OCI-LY1 (cell line): ENCODE measurements at regions not wholly inside any gene's neighbourhood (a gene's known extent, or its start where the extent isn't known, plus 50 kb on each side); places are given as distances from the start of the nearest gene placed in this dataset.

Source experiments
- H2AFZ ChIP-seq: fragments of 200-600 bp; sonication (generic), shearing (Covaris generic); 2 replicates; pipeline ENCODE4 v1.6.0; 2014; ENCODE audit warnings: antibody characterized with exemption, mild to moderate bottlenecking, low read length
- H3F3A ChIP-seq: fragments of 200-600 bp; sonication (generic), shearing (Covaris generic); 2 replicates; pipeline ENCODE4 v1.6.0; 2014; ENCODE audit warnings: mild to moderate bottlenecking, antibody characterized with exemption, low read length, moderate library complexity; ENCODE audit not compliant: insufficient read depth
- H3K27ac ChIP-seq: fragments of 200-600 bp; sonication (generic); 2 replicates; pipeline ENCODE4 v1.5.1; 2014; ENCODE audit warnings: low read length, mixed run types, mild to moderate bottlenecking, low read depth; ENCODE audit not compliant: poor library complexity, severe bottlenecking
- H3K27me3 ChIP-seq: fragments of 200-600 bp; sonication (generic); 2 replicates; pipeline ENCODE4 v1.6.0; 2014; ENCODE audit warnings: antibody characterized with exemption, mild to moderate bottlenecking, low read length, moderate library complexity; ENCODE audit not compliant: insufficient read depth
- H3K36me3 ChIP-seq: fragments of 200-600 bp; sonication (generic); 2 replicates; pipeline ENCODE4 v1.6.1; 2014; ENCODE audit warnings: mild to moderate bottlenecking, antibody characterized with exemption, low read length, moderate library complexity, mixed read lengths; ENCODE audit not compliant: insufficient read depth
- H3K4me1 ChIP-seq: fragments of 200-600 bp; sonication (generic); 2 replicates; pipeline ENCODE4 v1.5.1; 2014; ENCODE audit warnings: mild to moderate bottlenecking, low read length, moderate library complexity; ENCODE audit not compliant: insufficient read depth, severe bottlenecking
- H3K4me2 ChIP-seq: fragments of 200-600 bp; sonication (generic), shearing (Covaris generic); 2 replicates; pipeline ENCODE4 v1.6.1; 2014; ENCODE audit warnings: low read length
- H3K4me3 ChIP-seq: fragments of 200-600 bp; sonication (generic); 2 replicates; pipeline ENCODE4 v1.5.1; 2014; ENCODE audit warnings: low read length, low read depth, mild to moderate bottlenecking, mixed read lengths; ENCODE audit not compliant: poor library complexity, severe bottlenecking
- H3K79me2 ChIP-seq: fragments of 200-600 bp; shearing (Covaris generic); 2 replicates; pipeline ENCODE4 v1.6.1; 2016; ENCODE audit warnings: mixed run types, low read length, mixed read lengths; ENCODE audit not compliant: insufficient read depth
- H3K9ac ChIP-seq: fragments of 200-600 bp; sonication (generic), shearing (Covaris generic); 2 replicates; pipeline ENCODE4 v1.6.1; 2014; ENCODE audit warnings: mild to moderate bottlenecking, low read length, mixed read lengths
- H3K9me2 ChIP-seq: fragments of 200-600 bp; sonication (generic), shearing (Covaris generic); 2 replicates; pipeline ENCODE4 v1.6.1; 2014; ENCODE audit warnings: low read depth, mild to moderate bottlenecking, low read length, mixed read lengths
- H3K9me3 ChIP-seq: fragments of 200-600 bp; shearing (Covaris generic); 2 replicates; pipeline ENCODE4 v1.6.1; 2014; ENCODE audit warnings: low read length, mixed read lengths
- H4K20me1 ChIP-seq: fragments of 200-600 bp; sonication (generic), shearing (Covaris generic); 2 replicates; pipeline ENCODE4 v1.6.0; 2016; ENCODE audit warnings: mild to moderate bottlenecking, low read length; ENCODE audit not compliant: insufficient read depth
- EZH2 ChIP-seq: fragments of 200-600 bp; sonication (generic), shearing (Covaris generic); IDR thresholded peaks from 2 replicates; pipeline ENCODE4 v1.8.0; 2017; ENCODE audit warnings: borderline replicate concordance, mixed run types, mild to moderate bottlenecking, antibody characterized with exemption, low read length, moderate library complexity, mixed read lengths
- TF ChIP-seq, protein P1 (sequence below): fragments of 200-600 bp; sonication (generic), shearing (Covaris generic); IDR thresholded peaks from 2 replicates; pipeline ENCODE4 v1.5.1; 2017; ENCODE audit warnings: mild to moderate bottlenecking, antibody characterized with exemption, low read length, moderate library complexity, mixed read lengths

GRCh38 chr5:116370149-116370548 is 204.5 kb downstream of the SEMA6A start:
- no peak for TF ChIP-seq EZH2
- TF ChIP-seq, protein P1, sequence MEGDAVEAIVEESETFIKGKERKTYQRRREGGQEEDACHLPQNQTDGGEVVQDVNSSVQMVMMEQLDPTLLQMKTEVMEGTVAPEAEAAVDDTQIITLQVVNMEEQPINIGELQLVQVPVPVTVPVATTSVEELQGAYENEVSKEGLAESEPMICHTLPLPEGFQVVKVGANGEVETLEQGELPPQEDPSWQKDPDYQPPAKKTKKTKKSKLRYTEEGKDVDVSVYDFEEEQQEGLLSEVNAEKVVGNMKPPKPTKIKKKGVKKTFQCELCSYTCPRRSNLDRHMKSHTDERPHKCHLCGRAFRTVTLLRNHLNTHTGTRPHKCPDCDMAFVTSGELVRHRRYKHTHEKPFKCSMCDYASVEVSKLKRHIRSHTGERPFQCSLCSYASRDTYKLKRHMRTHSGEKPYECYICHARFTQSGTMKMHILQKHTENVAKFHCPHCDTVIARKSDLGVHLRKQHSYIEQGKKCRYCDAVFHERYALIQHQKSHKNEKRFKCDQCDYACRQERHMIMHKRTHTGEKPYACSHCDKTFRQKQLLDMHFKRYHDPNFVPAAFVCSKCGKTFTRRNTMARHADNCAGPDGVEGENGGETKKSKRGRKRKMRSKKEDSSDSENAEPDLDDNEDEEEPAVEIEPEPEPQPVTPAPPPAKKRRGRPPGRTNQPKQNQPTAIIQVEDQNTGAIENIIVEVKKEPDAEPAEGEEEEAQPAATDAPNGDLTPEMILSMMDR, result no peak
- Histone ChIP-seq H3K4me3 (no peak overlapping the region), H2AFZ (no peak overlapping the region), H3F3A (0 out of 2 replicates have a peak, but pooled peaks cover 5% of the 10 kb centered on the region), H3K4me1 (peaks cover 12% of the 10 kb centered on the region), H3K9me3 (no peaks in the 10 kb centered on the region), H3K36me3 (no peaks in the 10 kb centered on the region), H4K20me1 (no peaks in the 10 kb centered on the region), H3K4me2 (no peak overlapping the region), H3K9ac (no peak overlapping the region), H3K9me2 (no peaks in the 10 kb centered on the region), H3K79me2 (no peaks in the 10 kb centered on the region), H3K27ac (no peak overlapping the region), H3K27me3 (no peaks in the 10 kb centered on the region)

DNA sequence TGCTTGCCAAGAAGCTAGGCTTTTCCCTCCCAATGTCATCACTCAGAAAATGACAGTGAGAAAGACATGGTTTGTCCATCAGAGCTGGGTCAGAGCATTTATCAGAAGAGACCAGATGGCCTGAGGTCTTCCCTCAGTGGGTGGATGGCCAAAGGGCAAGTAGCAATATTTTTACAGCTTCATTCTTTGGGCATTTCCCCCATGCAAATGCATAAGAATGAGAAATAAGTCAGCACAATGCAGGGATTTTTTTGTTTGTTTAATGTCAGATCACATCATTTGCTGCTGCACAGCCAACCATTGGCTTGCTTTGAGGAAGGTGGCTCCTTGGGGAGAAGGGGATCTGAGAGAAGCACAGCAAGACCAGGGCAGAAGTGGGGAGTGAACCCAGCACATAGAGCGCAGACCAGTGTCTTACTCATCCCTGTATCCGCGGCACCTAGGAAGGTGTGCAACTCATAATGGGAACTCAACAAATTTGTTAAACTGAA is 209.6 kb downstream of the SEMA6A start:
- Histone ChIP-seq H3K4me3 (no peak overlapping the region), H3K9me3 (no peaks in the 10 kb centered on the region), H3K79me2 (no peaks in the 10 kb centered on the region), H3K36me3 (no peaks in the 10 kb centered on the region), H3K9me2 (no peaks in the 10 kb centered on the region), H4K20me1 (no peaks in the 10 kb centered on the region), H3K27me3 (no peaks in the 10 kb centered on the region), H3K4me1 (peaks cover 2% of the 10 kb centered on the region), H3K27ac (no peak overlapping the region), H3F3A (no peaks in the 10 kb centered on the region), H3K4me2 (no peak overlapping the region), H2AFZ (no peak overlapping the region), H3K9ac (no peak overlapping the region)
- TF ChIP-seq EZH2, result no peak
- TF ChIP-seq, protein P1, result no peak

GRCh38 chr5:116363780-116364179 is 210.8 kb downstream of the SEMA6A start:
- no peaks in the 10 kb centered on the region for H3K79me2 ChIP-seq
- H3K4me1 ChIP-seq, result peaks cover 11% of the 10 kb centered on the region
- no peak overlapping the region for H2AFZ ChIP-seq
- no peaks in the 10 kb centered on the region for H4K20me1 ChIP-seq
- H3K9me3 ChIP-seq, result no peaks in the 10 kb centered on the region
- no peak overlapping the region for H3K9ac ChIP-seq
- no peaks in the 10 kb centered on the region for H3K27me3 ChIP-seq
- no peak overlapping the region for H3K4me3 ChIP-seq
- H3K4me2 ChIP-seq, result no peak overlapping the region
- H3F3A ChIP-seq, result no peaks in the 10 kb centered on the region
- TF ChIP-seq, protein P1, result no peak
- TF ChIP-seq EZH2, result no peak
- H3K27ac ChIP-seq, result no peak overlapping the region
- no peaks in the 10 kb centered on the region for H3K9me2 ChIP-seq
- no peaks in the 10 kb centered on the region for H3K36me3 ChIP-seq
